HG02588 (cell line): ENCODE measurements at regions not wholly inside any gene's neighbourhood (a gene's known extent, or its start where the extent isn't known, plus 50 kb on each side); places are given as distances from the start of the nearest gene placed in this dataset.

ENCODE experiments used
- ATAC-seq: cut with Tn5 transposase; IDR thresholded peaks from one replicate; pipeline ENCODE4 v1.9.1; 2021; ENCODE audit warnings: mild to moderate bottlenecking, moderate library complexity; ENCODE audit not compliant: unreplicated experiment

DNA sequence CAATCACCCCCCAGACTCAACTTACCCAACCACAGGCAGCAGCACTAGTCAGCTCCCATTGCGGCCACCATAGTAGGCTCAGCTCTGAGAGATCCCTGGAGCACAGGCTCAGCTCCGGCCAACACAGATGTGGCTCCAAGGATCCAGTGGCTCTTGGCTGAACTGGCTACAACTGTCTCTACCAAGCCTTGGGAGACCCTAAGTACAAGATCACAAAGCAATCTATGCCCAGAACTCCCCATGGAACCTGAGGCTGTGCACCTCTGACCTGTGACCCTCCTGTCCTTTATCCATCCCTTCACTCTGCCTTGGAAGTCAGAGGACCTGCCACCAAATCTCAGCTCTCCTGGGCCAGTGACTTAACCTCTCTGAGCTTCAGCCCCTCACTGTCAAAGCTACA is 61.8 kb upstream of the GJB5 start:
- ATAC-seq, result no peak

DNA sequence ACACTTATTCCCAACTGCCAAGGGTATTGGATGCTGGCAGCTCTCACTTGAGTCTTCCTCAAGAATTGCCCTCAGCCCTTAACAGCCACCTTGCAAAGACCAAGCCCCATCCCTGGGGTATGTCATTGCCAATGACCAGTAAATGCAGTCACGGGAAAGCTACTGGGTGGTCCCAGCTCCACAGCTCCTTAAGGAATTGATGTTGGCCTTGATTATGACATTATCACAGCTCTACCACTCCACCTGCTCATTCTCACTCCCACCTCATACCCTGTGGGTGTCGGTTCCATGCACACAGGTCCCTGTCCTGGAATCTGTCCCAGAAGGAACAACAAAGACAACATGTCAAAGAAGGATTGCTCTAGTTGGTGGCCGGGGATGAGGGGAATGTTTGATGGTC is 60.5 kb upstream of the GJB5 start:
- ATAC-seq, result no peak

DNA sequence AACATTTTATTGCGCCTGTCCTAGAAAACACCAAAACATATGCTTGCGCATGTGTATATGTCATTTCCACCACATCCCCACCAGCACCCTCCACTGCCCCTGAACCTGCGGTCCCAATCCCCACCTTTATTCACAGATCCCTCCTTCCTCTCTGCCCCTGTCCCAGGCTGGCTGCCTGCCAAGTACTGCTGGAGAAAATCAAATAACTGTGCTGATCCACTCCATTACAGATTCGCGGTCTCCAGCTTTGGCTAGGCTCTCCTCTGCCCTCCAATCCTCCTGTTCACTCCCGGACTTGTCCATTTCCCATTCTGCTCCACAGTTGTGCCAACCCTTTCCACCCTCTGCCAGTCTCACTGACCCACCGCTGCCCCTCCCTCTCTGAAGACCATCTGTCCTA is 59.3 kb upstream of the GJB5 start:
- ATAC-seq, result no peak

DNA sequence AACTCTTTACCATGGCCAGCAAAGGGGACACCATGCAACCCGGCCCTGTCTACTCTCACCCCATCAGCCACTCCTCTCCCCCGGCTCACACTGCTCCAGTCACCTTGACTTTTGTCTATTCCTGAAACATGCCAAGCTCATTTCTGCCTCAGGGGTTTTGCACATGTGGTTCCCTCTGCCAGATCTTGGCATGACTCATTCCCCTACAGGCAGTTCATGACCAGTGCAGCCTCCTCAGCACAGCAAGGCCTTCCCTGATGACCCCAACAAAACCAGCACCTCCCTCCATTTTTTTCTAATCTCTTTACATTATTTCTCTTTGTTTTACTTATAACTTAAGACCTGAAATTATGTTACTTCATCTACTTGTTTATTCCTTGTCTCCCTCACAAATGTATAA is 58.6 kb upstream of the GJB5 start:
- ATAC-seq, result no peak

DNA sequence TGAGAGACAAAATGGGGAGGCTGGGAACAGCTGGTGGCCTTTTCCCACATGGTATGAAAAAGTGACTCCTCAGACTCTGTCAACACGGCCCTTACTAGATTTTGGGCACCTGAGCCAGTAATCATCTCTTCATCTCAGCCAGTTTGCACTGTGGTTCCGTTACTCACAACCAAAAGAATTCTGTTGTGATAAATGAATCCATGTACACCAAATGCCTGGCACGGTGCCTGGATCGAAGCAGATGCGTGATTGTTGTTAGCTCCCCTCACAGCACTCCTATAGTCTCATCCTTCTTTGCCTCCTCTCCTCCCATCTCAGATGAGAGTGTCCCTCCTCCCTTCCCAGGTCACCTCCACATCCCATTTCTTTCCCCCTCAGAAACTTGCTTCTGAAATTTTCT is 57.9 kb upstream of the GJB5 start:
- no peak for ATAC-seq

DNA sequence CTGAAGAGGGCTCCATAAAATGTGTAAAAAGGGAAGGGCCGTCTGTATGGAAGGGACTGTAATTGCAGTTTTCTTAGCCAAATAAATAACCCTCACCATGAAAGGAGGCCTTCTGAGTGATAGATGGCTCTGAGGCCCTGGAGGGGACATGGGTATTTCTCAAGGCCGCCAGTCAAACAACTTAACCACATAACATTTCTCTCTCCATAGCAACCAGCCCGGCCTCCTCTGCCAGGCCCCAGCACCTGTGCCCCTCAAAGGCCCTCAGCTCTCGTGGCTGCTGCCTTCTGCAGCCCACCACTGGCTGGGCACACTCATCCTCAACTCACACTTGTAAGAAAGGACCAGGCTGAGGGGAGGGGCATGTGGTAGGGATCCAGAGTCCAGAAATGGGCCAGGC is 57.0 kb upstream of the GJB5 start:
- no peak for ATAC-seq

DNA sequence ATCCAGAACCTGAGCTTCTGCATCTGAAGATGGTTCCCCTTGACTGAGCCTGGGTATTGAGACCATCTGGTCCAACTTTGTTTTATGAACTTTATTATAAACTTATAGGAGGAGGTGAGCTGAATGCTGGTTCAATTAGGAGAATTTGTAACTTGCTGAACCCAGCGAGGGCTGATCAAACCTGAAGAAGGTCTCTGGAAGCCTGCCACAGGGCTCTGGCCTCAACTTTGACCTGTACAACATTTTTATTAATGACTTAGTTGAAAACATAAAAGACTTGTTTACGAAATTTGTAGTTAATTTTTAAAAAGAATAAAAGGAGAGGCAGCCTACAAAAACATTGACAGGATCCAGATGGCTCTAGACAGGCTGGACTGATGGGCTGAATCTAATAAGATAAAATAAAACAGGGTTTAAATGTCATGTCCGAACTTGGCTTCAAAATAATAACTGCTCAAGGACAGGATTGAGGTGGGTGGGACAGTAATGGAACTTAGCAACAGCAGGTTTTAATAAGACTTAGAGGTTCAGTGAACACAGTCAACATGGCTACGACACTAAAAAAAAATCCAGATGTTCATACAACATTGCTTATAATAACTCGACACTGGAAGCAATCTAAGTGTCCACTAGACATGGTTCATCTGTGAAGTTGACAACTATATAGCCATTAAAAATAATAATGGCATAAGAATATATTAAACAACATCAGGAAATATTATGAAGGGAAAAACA is 53.4 kb upstream of the GJB5 start:
- ATAC-seq, result no peak
